ENCODE measurements at regions not wholly inside any gene's neighbourhood (a gene's known extent, or its start where the extent isn't known, plus 50 kb on each side); places are given as distances from the start of the nearest gene placed in this dataset.

- DNase-seq, result no peak
Observed at GRCh38 chr15:93185796-93186195, 96.8 kb upstream of the RGMA start.

- DNase-seq, result no peak
Observed at GRCh38 chr15:93182703-93183205, 93.7 kb upstream of the RGMA start.

GRCh38 chr15:93180656-93181055, 91.6 kb upstream of the RGMA start:
- DNase-seq, result no peak

- DNase-seq, result no peak
Observed at GRCh38 chr15:93180128-93180527, 91.1 kb upstream of the RGMA start.

- DNase-seq, result no peak
Observed at GRCh38 chr15:93179700-93180102, 90.7 kb upstream of the RGMA start.

GRCh38 chr15:93179072-93179471, 90.1 kb upstream of the RGMA start:
- no peak for DNase-seq

- no peak for DNase-seq
Observed at GRCh38 chr15:93178371-93178770, 89.4 kb upstream of the RGMA start.

DNA sequence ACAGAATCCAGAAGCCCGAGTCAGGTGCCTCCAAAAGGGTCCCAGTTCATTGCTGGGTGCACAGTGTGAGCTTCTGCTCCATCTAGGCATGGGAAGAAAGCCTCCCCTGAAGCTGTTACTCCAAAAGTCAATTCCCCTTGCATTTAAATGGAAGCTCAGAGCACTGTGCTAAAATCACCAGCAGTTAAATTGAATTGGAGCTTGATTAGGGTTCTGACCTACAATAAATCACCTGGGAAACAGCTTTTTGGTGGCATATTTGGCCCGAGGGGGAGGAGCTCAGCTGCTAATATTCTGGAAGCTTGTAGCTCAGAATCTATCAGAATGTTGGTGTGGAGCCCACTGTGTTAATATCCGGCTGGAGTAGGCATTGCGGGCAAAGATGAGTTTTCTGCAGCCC, 87.1 kb upstream of the RGMA start:
- no peak for DNase-seq

- DNase-seq, result no peak
Observed at GRCh38 chr15:93174836-93175235, 85.8 kb upstream of the RGMA start.

- DNase-seq, result no peak
Observed at GRCh38 chr15:93173369-93173768, 84.4 kb upstream of the RGMA start.

GRCh38 chr15:93171476-93171875, 82.5 kb upstream of the RGMA start:
- DNase-seq, result no peak

- no peak for DNase-seq
Observed at GRCh38 chr15:93170329-93170728, 81.3 kb upstream of the RGMA start.

DNA sequence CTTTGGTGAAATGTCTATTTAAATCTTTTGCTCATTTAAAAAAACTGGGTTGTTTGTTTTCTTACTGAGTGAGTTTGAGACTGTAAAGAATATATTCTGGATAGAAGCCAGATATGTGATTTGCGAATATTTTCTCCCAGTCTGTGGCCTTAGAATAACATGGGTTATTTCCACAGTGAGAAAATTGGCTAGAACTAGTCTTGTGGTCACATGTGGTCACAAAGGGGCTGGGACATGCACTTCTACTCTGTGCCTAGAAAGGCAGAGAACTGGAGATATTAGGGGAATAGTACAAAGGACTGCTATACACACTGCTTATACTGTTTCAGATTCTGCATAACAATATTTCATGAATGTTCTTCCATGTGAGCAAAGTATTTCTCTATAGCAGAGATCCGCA, 79.9 kb upstream of the RGMA start:
- DNase-seq, result no peak

GRCh38 chr15:93167291-93167690, 78.3 kb upstream of the RGMA start:
- no peak for DNase-seq

- DNase-seq, result no peak
Observed at GRCh38 chr15:93166675-93167074, 77.7 kb upstream of the RGMA start.

DNA sequence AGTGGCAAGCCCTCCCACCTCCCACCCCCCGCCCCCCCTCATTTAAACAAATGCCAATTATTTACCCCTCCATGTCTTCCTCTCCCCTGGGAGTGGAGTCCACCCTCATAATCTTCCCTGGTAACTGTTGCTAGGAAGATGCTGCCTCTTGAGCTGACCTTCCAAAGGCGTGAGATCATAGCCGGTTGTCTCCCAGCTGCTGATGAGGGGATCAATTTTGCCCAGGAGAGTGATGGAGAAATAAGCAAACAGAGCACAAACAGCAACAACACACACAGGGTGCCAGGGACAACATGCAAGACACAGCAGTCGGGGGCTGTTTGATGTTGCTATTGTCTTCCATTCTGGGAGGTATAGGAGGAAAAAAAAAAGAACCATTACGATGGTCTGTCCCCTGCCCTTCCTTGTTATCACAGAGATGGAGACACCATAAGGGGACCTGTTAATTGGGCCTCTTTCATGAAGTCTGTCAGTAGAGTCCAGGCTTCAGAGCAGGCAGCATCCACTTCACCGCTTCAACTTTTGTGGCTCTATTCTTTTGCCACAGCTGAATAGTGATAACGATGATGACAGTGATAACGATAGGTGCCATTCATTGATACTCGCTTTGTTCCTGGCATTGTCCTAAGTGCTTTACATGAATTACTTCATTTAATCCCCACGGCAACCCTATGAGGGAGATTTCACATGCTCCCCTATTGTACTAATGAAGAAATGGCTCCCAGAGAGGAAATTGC, 76.9 kb upstream of the RGMA start:
- DNase-seq, result no peak

- no peak for DNase-seq
Observed at GRCh38 chr15:93164409-93164808, 75.4 kb upstream of the RGMA start.

- no peak for DNase-seq
Observed at GRCh38 chr15:93162560-93162959, 73.5 kb upstream of the RGMA start.

DNA sequence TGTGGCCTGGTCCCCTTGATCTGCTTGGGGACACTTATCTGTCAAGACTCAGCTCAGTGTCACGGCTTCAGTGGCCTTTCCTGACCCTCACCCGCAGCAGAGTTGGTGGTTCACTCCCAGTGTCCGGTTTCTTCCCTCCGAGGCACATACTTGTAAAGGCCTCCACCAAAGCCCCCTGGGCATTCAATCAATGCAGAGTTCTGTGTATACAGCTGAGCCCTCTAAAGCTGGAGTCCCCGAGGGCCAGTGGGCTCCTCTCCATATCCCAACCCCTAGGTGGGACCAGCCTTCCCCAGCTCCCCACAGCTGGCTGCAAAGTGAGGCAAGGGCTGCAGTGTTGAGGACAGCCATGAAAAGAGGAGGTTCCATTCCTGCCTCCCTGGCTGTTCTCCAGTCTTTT, 70.9 kb upstream of the RGMA start:
- DNase-seq, result no peak

DNA sequence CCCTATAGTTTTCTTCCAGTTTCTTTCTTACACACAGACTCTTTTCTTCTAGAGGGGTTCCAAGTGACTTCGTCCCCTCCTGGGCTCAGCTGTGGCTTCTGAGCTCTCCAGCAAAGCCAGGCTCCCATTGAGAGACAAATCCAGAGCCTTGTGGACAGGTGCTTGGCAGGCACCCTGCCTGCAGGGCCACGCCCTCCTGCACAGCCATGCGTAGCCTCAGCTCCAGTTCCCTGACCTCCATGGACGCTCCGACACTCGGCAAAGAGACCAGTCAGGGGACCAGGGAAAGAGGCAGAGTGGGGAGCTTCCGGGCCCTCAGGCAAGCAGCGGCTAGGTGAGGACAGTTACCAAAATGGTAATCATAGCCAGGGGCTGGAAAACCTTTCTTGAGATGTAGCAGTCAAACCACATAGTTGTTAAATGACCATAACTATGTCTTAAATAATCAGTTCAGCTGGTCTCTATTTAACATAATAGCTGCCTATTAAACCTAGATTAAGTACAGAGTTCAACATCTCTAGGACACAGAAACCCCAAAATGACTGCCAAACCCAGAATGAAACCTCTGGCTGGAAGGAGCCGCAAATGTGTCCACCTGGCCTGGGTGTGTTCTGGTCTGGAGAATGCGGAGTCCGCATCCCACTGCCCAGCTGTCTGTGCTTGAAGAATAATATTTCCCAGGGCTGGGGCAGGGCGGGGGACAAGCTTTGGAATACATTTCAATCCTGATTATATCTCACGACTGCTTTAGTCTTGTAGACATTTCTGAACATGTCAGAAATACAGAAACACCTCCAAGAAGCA, 69.3 kb upstream of the RGMA start:
- no peak for DNase-seq

DNA sequence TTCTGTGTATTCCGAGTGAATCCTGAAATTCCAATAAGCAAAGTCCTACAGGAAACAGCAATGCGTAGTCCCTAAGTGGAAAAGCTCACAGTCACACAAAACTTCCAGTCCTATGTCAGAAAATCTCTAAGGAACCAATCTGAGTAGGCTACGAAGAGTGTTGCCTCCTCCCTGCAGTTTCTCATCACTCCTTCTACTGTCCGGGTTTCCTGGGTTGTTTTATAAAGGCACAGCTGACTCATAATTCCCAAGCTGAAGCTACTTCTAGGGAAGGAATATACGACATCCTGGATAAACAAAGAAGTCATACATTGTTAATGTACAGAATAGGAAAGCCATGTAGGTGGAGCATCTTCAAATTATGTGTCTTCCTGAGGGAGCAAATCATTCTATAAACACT, 65.7 kb upstream of the RGMA start:
- no peak for DNase-seq

DNA sequence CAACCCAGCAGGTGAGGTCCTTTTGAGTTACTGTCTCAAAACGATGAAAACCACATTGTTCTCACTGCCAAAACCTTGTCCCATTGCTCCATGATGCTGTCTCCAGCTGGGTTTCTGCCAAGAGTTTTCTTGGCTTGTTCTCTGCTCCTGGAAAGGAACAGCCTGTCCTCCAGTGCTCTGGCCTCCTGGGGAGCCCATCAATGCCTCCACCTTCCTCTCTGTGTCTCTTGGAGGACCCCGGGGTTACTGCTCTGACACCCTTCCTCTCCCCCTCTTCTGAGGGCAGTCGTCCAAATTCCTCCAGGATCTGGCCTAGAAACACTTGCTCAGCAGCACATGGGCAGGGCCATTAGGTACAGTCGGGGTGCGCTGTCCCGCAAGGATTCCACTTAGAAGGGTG, 63.9 kb upstream of the RGMA start:
- peak; percentile 81 for DNase-seq

DNA sequence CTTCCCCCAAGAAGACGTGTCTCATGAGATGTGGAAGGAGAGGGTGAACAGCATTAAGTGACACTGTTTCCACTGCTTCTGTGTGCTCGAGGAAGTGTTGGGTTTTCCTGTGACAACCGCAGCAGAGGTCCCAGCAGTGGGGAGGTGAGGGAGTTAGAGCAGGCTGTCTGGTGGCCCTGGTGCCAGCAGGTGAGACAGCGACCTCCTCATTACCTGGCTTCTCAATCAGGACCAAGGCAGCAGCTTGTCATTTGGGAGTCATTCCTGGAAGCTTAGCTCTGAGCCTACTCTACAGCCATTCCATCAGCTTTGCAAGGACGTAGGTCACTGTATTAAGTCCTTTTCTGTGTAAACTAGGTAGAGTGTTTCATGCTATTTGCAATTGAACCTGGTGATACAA, 63.3 kb upstream of the RGMA start:
- DNase-seq, result no peak

All from hindlimb muscle (tissue), 1 donor.